ENCODE measurements at regions not wholly inside any gene's neighbourhood (a gene's known extent, or its start where the extent isn't known, plus 50 kb on each side); places are given as distances from the start of the nearest gene placed in this dataset.

DNA sequence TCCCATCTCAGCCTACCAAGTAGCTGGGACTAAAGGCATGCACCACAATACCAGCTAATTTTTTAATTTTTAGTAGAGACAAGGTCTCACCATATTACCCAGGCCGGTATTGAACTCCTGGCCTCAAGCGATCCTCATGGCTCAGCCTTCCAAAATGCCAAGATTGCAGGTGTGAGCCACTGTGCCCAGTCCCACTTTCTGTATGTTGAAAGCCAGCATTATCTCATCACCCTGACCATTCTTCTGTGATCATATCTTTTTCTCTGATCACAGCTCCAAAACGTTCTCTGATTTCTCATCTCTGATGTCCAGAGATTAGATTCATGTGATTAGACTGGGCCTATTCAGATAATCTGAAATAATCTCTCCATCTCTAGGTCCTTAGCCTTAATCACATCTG is 337.7 kb downstream of the TPBG start:
- no peak for ATAC-seq
- H3K27ac ChIP-seq, result no peak overlapping the region
- WGBS, 4 donors, result 72 to 76% (median 72%) methylated on average over 3 of the region's 3 CpGs
- no peaks in the 10 kb centered on the region for H3K36me3 ChIP-seq
- H3K4me1 ChIP-seq, result no peaks in the 10 kb centered on the region
- no peak overlapping the region for H3K4me3 ChIP-seq
- peaks cover 0 to 11% (median 0%) of the 10 kb centered on the region in 12 donors for H3K9me3 ChIP-seq
- no peak for DNase-seq
- no peaks in the 10 kb centered on the region for H3K27me3 ChIP-seq
- intact Hi-C loops (cut with DNase I), result no loop called here
- TF ChIP-seq, protein P1, sequence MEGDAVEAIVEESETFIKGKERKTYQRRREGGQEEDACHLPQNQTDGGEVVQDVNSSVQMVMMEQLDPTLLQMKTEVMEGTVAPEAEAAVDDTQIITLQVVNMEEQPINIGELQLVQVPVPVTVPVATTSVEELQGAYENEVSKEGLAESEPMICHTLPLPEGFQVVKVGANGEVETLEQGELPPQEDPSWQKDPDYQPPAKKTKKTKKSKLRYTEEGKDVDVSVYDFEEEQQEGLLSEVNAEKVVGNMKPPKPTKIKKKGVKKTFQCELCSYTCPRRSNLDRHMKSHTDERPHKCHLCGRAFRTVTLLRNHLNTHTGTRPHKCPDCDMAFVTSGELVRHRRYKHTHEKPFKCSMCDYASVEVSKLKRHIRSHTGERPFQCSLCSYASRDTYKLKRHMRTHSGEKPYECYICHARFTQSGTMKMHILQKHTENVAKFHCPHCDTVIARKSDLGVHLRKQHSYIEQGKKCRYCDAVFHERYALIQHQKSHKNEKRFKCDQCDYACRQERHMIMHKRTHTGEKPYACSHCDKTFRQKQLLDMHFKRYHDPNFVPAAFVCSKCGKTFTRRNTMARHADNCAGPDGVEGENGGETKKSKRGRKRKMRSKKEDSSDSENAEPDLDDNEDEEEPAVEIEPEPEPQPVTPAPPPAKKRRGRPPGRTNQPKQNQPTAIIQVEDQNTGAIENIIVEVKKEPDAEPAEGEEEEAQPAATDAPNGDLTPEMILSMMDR (IDR thresholded peaks at IDR 0.05), result no peak
- TF ChIP-seq POLR2A (IDR thresholded peaks at IDR 0.05), result no peak

DNA sequence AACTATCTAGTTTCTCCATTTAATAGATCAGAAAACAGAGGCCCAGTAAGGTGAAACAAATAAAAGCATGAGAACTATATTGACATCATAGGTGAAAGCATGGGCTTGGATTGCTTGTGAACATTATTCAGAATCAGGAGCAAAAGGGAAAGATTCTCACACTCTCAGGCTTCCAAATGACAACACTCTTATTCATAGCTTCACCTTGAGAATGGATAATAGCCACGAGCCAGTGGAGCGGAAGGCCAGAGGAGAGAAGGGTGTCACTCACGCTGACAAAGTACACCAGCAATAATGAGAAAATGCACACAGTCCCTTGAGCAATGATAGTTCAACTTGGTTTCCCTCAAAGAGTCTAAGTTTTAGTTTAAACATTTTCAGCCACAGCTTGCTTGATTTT is 339.0 kb downstream of the TPBG start:
- no peaks in the 10 kb centered on the region for H3K27me3 ChIP-seq
- DNase-seq (no peak), ATAC-seq (no peak)
- no peak overlapping the region for H3K27ac ChIP-seq
- H3K4me3 ChIP-seq, result no peak overlapping the region
- peaks cover 0 to 17% (median 0%) of the 10 kb centered on the region in 12 donors for H3K9me3 ChIP-seq
- intact Hi-C loops (cut with DNase I), result no loop called here
- TF ChIP-seq POLR2A (IDR thresholded peaks at IDR 0.05), result no peak
- TF ChIP-seq, protein P1 (IDR thresholded peaks at IDR 0.05), result no peak
- WGBS, 4 donors, result 61 to 77% (median 68%) methylated on average over 3 of the region's 3 CpGs
- H3K4me1 ChIP-seq, result no peaks in the 10 kb centered on the region
- H3K36me3 ChIP-seq, result no peaks in the 10 kb centered on the region

DNA sequence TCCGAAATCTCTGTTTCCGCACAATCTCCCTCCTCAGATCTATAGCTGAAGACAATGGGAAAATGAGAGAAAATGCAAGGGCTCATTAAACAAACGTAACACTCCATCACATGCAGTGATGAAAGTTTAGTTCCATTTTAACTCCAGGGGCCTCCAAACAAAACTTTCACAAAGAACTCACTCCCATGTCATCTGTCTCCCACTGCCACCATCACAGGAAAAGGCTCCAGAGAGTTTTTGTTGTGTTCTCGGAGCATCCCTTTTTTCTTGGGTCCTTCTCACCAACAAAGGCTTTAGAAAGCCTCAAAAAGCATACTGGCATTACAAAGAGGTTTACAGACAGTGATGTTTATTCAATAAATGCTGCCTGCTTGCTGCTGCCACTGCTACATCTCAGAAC is 339.6 kb downstream of the TPBG start:
- Histone ChIP-seq H3K4me1 (no peaks in the 10 kb centered on the region), H3K9me3 (peaks cover 0 to 17% (median 0%) of the 10 kb centered on the region in 12 donors), H3K27ac (no peak overlapping the region), H3K36me3 (no peaks in the 10 kb centered on the region), H3K27me3 (no peaks in the 10 kb centered on the region), H3K4me3 (no peak overlapping the region)
- intact Hi-C loops (cut with DNase I), result no loop called here
- no peak for TF ChIP-seq POLR2A (IDR thresholded peaks at IDR 0.05)
- TF ChIP-seq, protein P1 (IDR thresholded peaks at IDR 0.05), result no peak
- DNase-seq (no peak), ATAC-seq (no peak)
- 69 to 78% (median 75%) methylated on average over 4 of the region's 4 CpGs for WGBS, 4 donors

DNA sequence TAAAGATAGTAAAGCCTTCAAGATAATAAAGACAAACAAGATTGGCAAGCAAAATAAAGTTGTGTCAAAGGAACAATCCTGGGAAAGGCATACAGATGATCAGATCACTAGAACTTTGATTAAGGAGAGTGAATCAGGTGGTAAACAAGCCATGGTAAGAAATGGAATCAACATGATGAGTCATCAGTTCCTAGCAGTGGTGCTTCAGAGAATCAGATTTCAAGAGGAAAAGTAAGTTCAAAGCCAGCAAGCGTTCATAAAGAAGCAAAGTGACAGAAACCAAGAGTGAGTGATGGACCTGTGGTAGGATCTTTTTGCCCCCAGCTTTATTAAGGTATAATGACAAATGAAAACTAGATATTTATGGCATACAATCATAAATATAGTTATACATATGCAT is 340.4 kb downstream of the TPBG start:
- Histone ChIP-seq H3K27ac (no peak overlapping the region), H3K4me1 (no peaks in the 10 kb centered on the region), H3K27me3 (no peaks in the 10 kb centered on the region), H3K9me3 (peaks cover 0 to 17% (median 0%) of the 10 kb centered on the region in 12 donors), H3K36me3 (no peaks in the 10 kb centered on the region), H3K4me3 (no peak overlapping the region)
- TF ChIP-seq, protein P1 (IDR thresholded peaks at IDR 0.05), result no peak
- no peak for TF ChIP-seq POLR2A (IDR thresholded peaks at IDR 0.05)
- DNase-seq, result no peak
- intact Hi-C loops (cut with DNase I), result no loop called here
- WGBS, 4 donors, result 39 to 78% (median 53%) methylated on average over 1 of the region's 1 CpG
- no peak for ATAC-seq
